Progenitor cell of endocrine pancreas (in vitro differentiated cells): ENCODE measurements at regions not wholly inside any gene's neighbourhood (a gene's known extent, or its start where the extent isn't known, plus 50 kb on each side); places are given as distances from the start of the nearest gene placed in this dataset.

ENCODE experiments used
- DNase-seq: peaks from one replicate; pipeline ENCODE4 v3.0.0; 2021; ENCODE audit warnings: low spot score; ENCODE audit not compliant: unreplicated experiment
- H3K27ac Mint-ChIP-seq: 2 replicates; pipeline ENCODE4 v1.8.0; 2021; ENCODE audit warnings: mild to moderate bottlenecking, moderate library complexity, mixed read lengths
- H3K27me3 Mint-ChIP-seq: 2 replicates; pipeline ENCODE4 v1.8.0; 2021; ENCODE audit warnings: mixed read lengths
- H3K36me3 Mint-ChIP-seq: 2 replicates; pipeline ENCODE4 v1.8.0; 2022; ENCODE audit warnings: mixed read lengths; ENCODE audit not compliant: insufficient read depth
- H3K4me1 Mint-ChIP-seq: 2 replicates; pipeline ENCODE4 v1.8.0; 2021; ENCODE audit warnings: low read depth, mixed read lengths
- H3K4me3 Mint-ChIP-seq: 2 replicates; pipeline ENCODE4 v1.8.0; 2021; ENCODE audit warnings: low read depth, mild to moderate bottlenecking, moderate library complexity, mixed read lengths
- H3K9me3 Mint-ChIP-seq: 2 replicates; pipeline ENCODE4 v1.8.0; 2021; ENCODE audit warnings: low read depth, mixed read lengths
- TF ChIP-seq, protein P1 (sequence below): fragments of 200-600 bp; sonication (generic); IDR thresholded peaks from one replicate; pipeline ENCODE4 v1.5.0; 2021; ENCODE audit warnings: antibody characterized with exemption, mild to moderate bottlenecking; ENCODE audit not compliant: unreplicated experiment

- TF ChIP-seq, protein P1, sequence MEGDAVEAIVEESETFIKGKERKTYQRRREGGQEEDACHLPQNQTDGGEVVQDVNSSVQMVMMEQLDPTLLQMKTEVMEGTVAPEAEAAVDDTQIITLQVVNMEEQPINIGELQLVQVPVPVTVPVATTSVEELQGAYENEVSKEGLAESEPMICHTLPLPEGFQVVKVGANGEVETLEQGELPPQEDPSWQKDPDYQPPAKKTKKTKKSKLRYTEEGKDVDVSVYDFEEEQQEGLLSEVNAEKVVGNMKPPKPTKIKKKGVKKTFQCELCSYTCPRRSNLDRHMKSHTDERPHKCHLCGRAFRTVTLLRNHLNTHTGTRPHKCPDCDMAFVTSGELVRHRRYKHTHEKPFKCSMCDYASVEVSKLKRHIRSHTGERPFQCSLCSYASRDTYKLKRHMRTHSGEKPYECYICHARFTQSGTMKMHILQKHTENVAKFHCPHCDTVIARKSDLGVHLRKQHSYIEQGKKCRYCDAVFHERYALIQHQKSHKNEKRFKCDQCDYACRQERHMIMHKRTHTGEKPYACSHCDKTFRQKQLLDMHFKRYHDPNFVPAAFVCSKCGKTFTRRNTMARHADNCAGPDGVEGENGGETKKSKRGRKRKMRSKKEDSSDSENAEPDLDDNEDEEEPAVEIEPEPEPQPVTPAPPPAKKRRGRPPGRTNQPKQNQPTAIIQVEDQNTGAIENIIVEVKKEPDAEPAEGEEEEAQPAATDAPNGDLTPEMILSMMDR = no peak
- Mint-ChIP-seq H3K27me3 (peaks cover 3% of the 10 kb centered on the region), H3K9me3 (peaks cover 21% of the 10 kb centered on the region), H3K27ac (no peak overlapping the region), H3K4me3 (no peak overlapping the region), H3K4me1 (peaks cover 3% of the 10 kb centered on the region), H3K36me3 (peaks cover 2% of the 10 kb centered on the region)
- no peak for DNase-seq
Observed at GRCh38 chr6:71114986-71115385, 158.1 kb upstream of the B3GAT2 start.

DNA sequence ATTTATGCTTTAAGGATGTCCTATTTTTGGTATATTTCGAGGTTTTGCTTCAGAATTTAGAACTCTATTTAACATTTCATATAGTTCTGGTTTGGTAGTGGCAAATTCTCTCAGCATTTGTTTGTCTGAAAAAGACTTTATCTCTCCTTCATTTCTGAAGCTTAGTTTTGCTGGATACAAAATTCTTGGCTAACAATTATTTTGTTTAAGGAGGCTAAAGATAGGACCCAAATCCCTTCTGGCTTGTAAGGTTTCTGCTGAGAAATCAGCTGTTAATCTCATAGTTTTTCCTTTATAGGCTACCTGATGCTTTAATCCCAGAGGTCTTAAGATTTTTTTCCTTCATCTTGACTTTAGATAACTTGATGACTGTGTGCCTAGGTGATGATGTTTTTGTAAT, 162.7 kb upstream of the B3GAT2 start:
- DNase-seq = no peak

GRCh38 chr6:71123051-71123450, 165.6 kb upstream of the OGFRL1 start:
- Mint-ChIP-seq H3K4me1 (no peaks in the 10 kb centered on the region), H3K27me3 (no peaks in the 10 kb centered on the region), H3K27ac (no peak overlapping the region), H3K4me3 (no peak overlapping the region), H3K9me3 (peaks cover 24% of the 10 kb centered on the region), H3K36me3 (peaks cover 2% of the 10 kb centered on the region)
- DNase-seq = no peak
- TF ChIP-seq, protein P1 = no peak

More for the DNA sequence above, 162.7 kb upstream of the B3GAT2 start:
- no peak overlapping the region for H3K4me3 Mint-ChIP-seq
- TF ChIP-seq, protein P1 = no peak
- H3K4me1 Mint-ChIP-seq = peaks cover 1% of the 10 kb centered on the region
- no peaks in the 10 kb centered on the region for H3K27me3 Mint-ChIP-seq
- H3K27ac Mint-ChIP-seq = no peak overlapping the region
- peaks cover 25% of the 10 kb centered on the region for H3K9me3 Mint-ChIP-seq
- peaks cover 2% of the 10 kb centered on the region for H3K36me3 Mint-ChIP-seq

- Mint-ChIP-seq H3K4me1 (no peaks in the 10 kb centered on the region), H3K27ac (no peak overlapping the region), H3K4me3 (no peak overlapping the region), H3K27me3 (no peaks in the 10 kb centered on the region), H3K9me3 (peaks cover 11% of the 10 kb centered on the region), H3K36me3 (peaks cover 2% of the 10 kb centered on the region)
- TF ChIP-seq, protein P1 = no peak
- DNase-seq = no peak
Observed at GRCh38 chr6:71124340-71124739, 164.3 kb upstream of the OGFRL1 start.

GRCh38 chr6:71125216-71125615, 163.4 kb upstream of the OGFRL1 start:
- DNase-seq = no peak
- no peak overlapping the region for H3K4me3 Mint-ChIP-seq
- TF ChIP-seq, protein P1 = no peak
- H3K9me3 Mint-ChIP-seq = peaks cover 5% of the 10 kb centered on the region
- H3K27me3 Mint-ChIP-seq = no peaks in the 10 kb centered on the region
- H3K36me3 Mint-ChIP-seq = no peaks in the 10 kb centered on the region
- no peaks in the 10 kb centered on the region for H3K4me1 Mint-ChIP-seq
- no peak overlapping the region for H3K27ac Mint-ChIP-seq
